Peyer's patch (tissue), 4 donors: ENCODE measurements at regions not wholly inside any gene's neighbourhood (a gene's known extent, or its start where the extent isn't known, plus 50 kb on each side); places are given as distances from the start of the nearest gene placed in this dataset.

ENCODE experiments used
- CTCF ChIP-seq, 6 experiments: fragments of 450-650 bp in 4 of 6; fragments of 200-600 bp in 2 of 6; sonication (generic) in 1 of 6; IDR thresholded peaks; one replicate each; pipeline ENCODE4 v1.5.1; 2017 to 2019; ENCODE audit warnings: antibody characterized with exemption in 6 of 6, mild to moderate bottlenecking in 3 of 6, moderate library complexity in 1 of 6
- POLR2A ChIP-seq, 2 donors: fragments of 450-650 bp; IDR thresholded peaks; one replicate each; pipeline ENCODE4 v1.5.1; 2017; ENCODE audit warnings: antibody characterized with exemption in 2 of 2, mild to moderate bottlenecking in 2 of 2, moderate library complexity in 2 of 2

- TF ChIP-seq CTCF (IDR thresholded peaks at IDR 0.05) = no peak
- no peak for TF ChIP-seq POLR2A (IDR thresholded peaks at IDR 0.05)
Observed at GRCh38 chr5:89120719-89121118, 237.7 kb upstream of the MEF2C start.
